GM06990 (cell line): ENCODE measurements at regions not wholly inside any gene's neighbourhood (a gene's known extent, or its start where the extent isn't known, plus 50 kb on each side); places are given as distances from the start of the nearest gene placed in this dataset.

Experiments
- DNase-seq: peaks from one replicate; pipeline ENCODE4 v3.0.0-alpha.2; 2011; ENCODE audit not compliant: insufficient read length; ENCODE audit errors: extremely low read depth
- H3K27me3 ChIP-seq: replicated peaks from 2 replicates; pipeline ENCODE4 v1.6.0; 2011; ENCODE audit warnings: low read length; ENCODE audit not compliant: control insufficient read depth, insufficient read depth
- H3K36me3 ChIP-seq: 2 replicates; pipeline ENCODE4 v1.5.1; 2011; ENCODE audit warnings: low read length; ENCODE audit not compliant: control insufficient read depth, insufficient read depth
- H3K4me3 ChIP-seq: replicated peaks from 2 replicates; pipeline ENCODE4 v1.5.1; 2011; ENCODE audit warnings: low read depth, mild to moderate bottlenecking, control low read depth, low read length
- TF ChIP-seq, protein P1 (sequence below): IDR thresholded peaks from 2 replicates; pipeline ENCODE4 v1.5.1; 2011; ENCODE audit warnings: low read length, control low read depth, mild to moderate bottlenecking, inconsistent platforms; ENCODE audit not compliant: insufficient read depth, poor library complexity, severe bottlenecking

GRCh38 chr13:99738626-99739025, 232.9 kb downstream of the ZIC5 start:
- TF ChIP-seq, protein P1, sequence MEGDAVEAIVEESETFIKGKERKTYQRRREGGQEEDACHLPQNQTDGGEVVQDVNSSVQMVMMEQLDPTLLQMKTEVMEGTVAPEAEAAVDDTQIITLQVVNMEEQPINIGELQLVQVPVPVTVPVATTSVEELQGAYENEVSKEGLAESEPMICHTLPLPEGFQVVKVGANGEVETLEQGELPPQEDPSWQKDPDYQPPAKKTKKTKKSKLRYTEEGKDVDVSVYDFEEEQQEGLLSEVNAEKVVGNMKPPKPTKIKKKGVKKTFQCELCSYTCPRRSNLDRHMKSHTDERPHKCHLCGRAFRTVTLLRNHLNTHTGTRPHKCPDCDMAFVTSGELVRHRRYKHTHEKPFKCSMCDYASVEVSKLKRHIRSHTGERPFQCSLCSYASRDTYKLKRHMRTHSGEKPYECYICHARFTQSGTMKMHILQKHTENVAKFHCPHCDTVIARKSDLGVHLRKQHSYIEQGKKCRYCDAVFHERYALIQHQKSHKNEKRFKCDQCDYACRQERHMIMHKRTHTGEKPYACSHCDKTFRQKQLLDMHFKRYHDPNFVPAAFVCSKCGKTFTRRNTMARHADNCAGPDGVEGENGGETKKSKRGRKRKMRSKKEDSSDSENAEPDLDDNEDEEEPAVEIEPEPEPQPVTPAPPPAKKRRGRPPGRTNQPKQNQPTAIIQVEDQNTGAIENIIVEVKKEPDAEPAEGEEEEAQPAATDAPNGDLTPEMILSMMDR, result no peak
- Histone ChIP-seq H3K27me3 (no peaks in the 10 kb centered on the region), H3K4me3 (no peak overlapping the region), H3K36me3 (no peaks in the 10 kb centered on the region)
- no peak for DNase-seq

- H3K36me3 ChIP-seq, result no peaks in the 10 kb centered on the region
- no peaks in the 10 kb centered on the region for H3K27me3 ChIP-seq
- no peak for DNase-seq
- TF ChIP-seq, protein P1, result no peak
- no peak overlapping the region for H3K4me3 ChIP-seq
These were observed 233.9 kb downstream of the ZIC5 start for GRCh38 chr13:99737481-99738245.

- TF ChIP-seq, protein P1, result no peak
- no peak for DNase-seq
These were observed 235.0 kb downstream of the ZIC5 start for GRCh38 chr13:99736541-99736940.

DNA sequence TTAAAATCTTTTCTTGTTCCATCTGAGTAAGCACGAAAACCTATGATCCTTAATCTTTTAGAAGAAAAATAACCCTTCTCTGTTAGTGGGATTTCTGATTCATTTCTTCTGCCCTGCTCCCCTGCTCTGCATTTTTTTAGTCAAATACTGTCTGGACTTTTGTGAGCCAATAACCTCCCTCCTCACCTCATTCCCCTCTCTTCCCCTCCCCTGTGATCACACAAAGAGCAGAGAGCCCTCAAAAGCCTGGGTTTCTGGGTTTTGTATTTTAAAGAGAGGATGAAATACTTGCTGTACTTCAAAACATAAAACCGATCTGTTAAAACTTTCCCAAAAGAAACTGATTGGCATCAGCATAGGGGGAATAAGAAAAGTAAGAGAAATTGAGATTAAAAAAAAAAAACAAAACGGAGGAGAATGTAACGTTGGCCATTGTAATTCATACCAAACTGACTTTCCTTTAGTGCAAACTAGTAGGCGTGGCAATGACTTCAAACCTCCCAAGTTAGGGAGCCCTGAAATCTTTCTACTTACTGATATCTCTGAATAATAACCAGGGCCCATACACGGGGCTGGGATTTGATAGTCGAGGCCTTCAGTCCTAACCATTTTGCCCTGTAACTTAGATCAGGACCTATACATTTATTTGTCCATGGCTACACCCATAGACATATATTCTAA, 232.9 kb downstream of the TM9SF2 start:
- H3K27me3 ChIP-seq, result no peaks in the 10 kb centered on the region
- TF ChIP-seq, protein P1, result no peak
- H3K36me3 ChIP-seq, result no peaks in the 10 kb centered on the region
- no peak overlapping the region for H3K4me3 ChIP-seq
- DNase-seq, result no peak

More at GRCh38 chr13:99736541-99736940, 235.0 kb downstream of the ZIC5 start:
- Histone ChIP-seq H3K36me3 (no peaks in the 10 kb centered on the region), H3K4me3 (no peak overlapping the region), H3K27me3 (no peaks in the 10 kb centered on the region)

DNA sequence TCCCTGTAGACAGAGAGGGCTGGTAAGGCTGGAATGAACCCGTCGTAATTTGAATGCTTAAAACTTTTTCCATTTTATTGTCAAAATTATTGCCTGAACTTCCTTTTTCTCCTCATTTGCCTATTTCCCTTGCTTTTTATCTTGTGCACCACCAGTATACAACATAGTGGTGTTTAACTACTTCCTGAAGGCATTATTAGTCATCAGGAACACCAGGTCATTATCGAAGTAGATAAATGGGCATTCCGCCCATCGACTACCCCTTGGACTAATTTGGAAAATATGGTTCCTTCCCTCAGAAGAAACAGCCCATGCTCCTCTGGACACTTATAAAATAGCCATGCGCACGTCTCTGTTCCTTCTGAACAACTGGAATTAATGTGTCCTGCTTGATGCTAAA, 232.1 kb downstream of the TM9SF2 start:
- H3K4me3 ChIP-seq, result no peak overlapping the region
- H3K36me3 ChIP-seq, result no peaks in the 10 kb centered on the region
- TF ChIP-seq, protein P1, result no peak
- H3K27me3 ChIP-seq, result no peaks in the 10 kb centered on the region
- no peak for DNase-seq

DNA sequence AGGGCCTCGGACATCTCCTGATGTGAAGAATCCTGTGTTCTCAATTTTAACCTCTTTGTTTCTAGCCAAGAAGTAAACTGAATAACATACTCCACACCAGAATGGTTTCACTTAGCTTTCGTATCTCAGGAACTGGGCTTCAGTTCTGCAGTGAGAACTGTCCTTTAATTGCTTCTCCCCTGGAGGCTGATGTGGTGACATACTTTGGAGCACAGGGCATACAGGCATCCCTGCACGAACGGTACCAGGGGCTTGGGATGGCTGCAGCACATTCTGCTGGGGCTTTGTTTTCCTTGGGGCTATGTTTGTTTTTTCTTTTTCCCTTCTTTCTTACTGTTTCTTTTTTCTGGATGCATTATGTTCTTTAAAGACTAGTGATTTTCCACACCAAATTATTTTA, 230.5 kb downstream of the TM9SF2 start:
- no peak for DNase-seq
- TF ChIP-seq, protein P1, result no peak
- H3K36me3 ChIP-seq, result no peaks in the 10 kb centered on the region
- no peaks in the 10 kb centered on the region for H3K27me3 ChIP-seq
- H3K4me3 ChIP-seq, result no peak overlapping the region
